A673 (cell line): ENCODE measurements at regions not wholly inside any gene's neighbourhood (a gene's known extent, or its start where the extent isn't known, plus 50 kb on each side); places are given as distances from the start of the nearest gene placed in this dataset.

Source experiments
- CTCF ChIP-seq: fragments of 300-800, 200-600 bp; sonication (generic); conservative IDR thresholded peaks from 2 replicates; pipeline ENCODE4 v1.5.1; 2017; ENCODE audit warnings: low read depth, mild to moderate bottlenecking, antibody characterized with exemption, low read length, moderate library complexity, mixed read lengths
- EZH2 ChIP-seq: fragments of 200-600 bp; sonication (generic); IDR thresholded peaks from 2 replicates; pipeline ENCODE4 v1.6.1; 2017; ENCODE audit warnings: borderline replicate concordance, low read depth, mild to moderate bottlenecking, mixed read lengths, antibody characterized with exemption, low read length; ENCODE audit not compliant: poor library complexity, severe bottlenecking

GRCh38 chr4:45688341-45688740, 435.5 kb downstream of the GABRG1 start:
- TF ChIP-seq CTCF, result no peak
- no peak for TF ChIP-seq EZH2
